ENCODE measurements at regions not wholly inside any gene's neighbourhood (a gene's known extent, or its start where the extent isn't known, plus 50 kb on each side); places are given as distances from the start of the nearest gene placed in this dataset.

GRCh38 chr10:105406488-105406887, 765.4 kb downstream of the SORCS3 start:
- no peak for TF ChIP-seq POLR2A (IDR thresholded peaks at IDR 0.05; ENCODE audit: low read depth, low read length)
- no peak for DNase-seq (ENCODE audit: insufficient read length, low spot score)
- no peak for FAIRE-seq

GRCh38 chr10:105398202-105398601, 757.1 kb downstream of the SORCS3 start:
- FAIRE-seq (no peak), DNase-seq (ENCODE audit: insufficient read length, low spot score) (no peak)
- TF ChIP-seq POLR2A (IDR thresholded peaks at IDR 0.05; ENCODE audit: low read depth, low read length) = no peak

GRCh38 chr10:105391670-105392351, 750.7 kb downstream of the SORCS3 start:
- FAIRE-seq (no peak), DNase-seq (ENCODE audit: insufficient read length, low spot score) (no peak)
- no peak for TF ChIP-seq POLR2A (IDR thresholded peaks at IDR 0.05; ENCODE audit: low read depth, low read length)

- FAIRE-seq = no peak
- TF ChIP-seq POLR2A (IDR thresholded peaks at IDR 0.05; ENCODE audit: low read depth, low read length) = no peak
- DNase-seq (ENCODE audit: insufficient read length, low spot score) = no peak
Measured at GRCh38 chr10:105387971-105388370, 746.9 kb downstream of the SORCS3 start.

- FAIRE-seq (no peak), DNase-seq (ENCODE audit: insufficient read length, low spot score) (no peak)
- no peak for TF ChIP-seq POLR2A (IDR thresholded peaks at IDR 0.05; ENCODE audit: low read depth, low read length)
Measured at GRCh38 chr10:105383978-105384377, 742.9 kb downstream of the SORCS3 start.

GRCh38 chr10:105370692-105371091, 729.6 kb downstream of the SORCS3 start:
- no peak for DNase-seq (ENCODE audit: insufficient read length, low spot score)
- no peak for TF ChIP-seq POLR2A (IDR thresholded peaks at IDR 0.05; ENCODE audit: low read depth, low read length)
- no peak for FAIRE-seq

- FAIRE-seq = no peak
- no peak for DNase-seq (ENCODE audit: insufficient read length, low spot score)
- TF ChIP-seq POLR2A (IDR thresholded peaks at IDR 0.05; ENCODE audit: low read depth, low read length) = no peak
Measured at GRCh38 chr10:105359708-105360107, 718.6 kb downstream of the SORCS3 start.

GRCh38 chr10:105358911-105359310, 717.8 kb downstream of the SORCS3 start:
- FAIRE-seq (no peak), DNase-seq (ENCODE audit: insufficient read length, low spot score) (no peak)
- no peak for TF ChIP-seq POLR2A (IDR thresholded peaks at IDR 0.05; ENCODE audit: low read depth, low read length)

DNA sequence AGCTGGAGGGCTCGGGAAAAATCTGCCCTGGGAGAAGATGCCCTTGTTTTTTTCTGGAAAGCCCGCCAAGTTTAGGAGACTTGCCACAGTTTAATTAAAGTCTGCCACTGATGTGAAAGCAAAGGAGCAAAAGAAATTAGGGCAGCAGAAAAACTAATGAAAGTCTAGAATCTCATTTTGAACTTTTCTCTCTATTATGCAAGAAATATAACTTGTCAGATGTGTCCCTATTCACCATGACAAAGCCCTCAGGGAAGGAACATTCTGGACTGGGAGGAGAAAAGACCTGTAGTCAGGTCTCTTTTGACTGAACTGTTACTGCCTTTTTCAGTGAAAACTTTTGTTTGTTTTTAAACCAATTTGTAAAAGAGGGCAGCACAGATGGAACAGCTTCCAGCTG, 715.5 kb downstream of the SORCS3 start:
- FAIRE-seq (no peak), DNase-seq (ENCODE audit: insufficient read length, low spot score) (no peak)
- no peak for TF ChIP-seq POLR2A (IDR thresholded peaks at IDR 0.05; ENCODE audit: low read depth, low read length)

GRCh38 chr10:105354010-105354409, 712.9 kb downstream of the SORCS3 start:
- TF ChIP-seq POLR2A (IDR thresholded peaks at IDR 0.05; ENCODE audit: low read depth, low read length) = no peak
- DNase-seq (ENCODE audit: insufficient read length, low spot score) = no peak
- FAIRE-seq = no peak

DNA sequence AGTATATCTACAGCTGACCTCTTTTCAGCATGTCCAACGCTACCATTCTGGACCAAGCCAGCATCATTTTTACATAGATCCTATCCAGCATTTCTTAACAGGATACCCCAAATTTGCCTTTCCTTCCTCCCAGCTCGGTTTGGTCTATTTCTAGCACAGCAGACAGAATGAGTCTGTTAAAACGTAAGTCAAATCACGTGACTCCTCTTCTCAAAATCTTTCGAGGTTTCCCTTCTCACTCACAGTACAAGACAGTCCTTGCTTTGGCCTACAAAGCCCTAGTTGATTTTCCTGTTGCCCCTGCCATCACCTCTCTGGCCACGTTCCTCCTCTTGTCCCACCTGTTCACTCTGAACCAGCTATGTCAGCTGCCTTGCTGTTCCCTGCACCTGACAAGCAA, 711.7 kb downstream of the SORCS3 start:
- DNase-seq (ENCODE audit: insufficient read length, low spot score) (no peak), FAIRE-seq (no peak)
- TF ChIP-seq POLR2A (IDR thresholded peaks at IDR 0.05; ENCODE audit: low read depth, low read length) = no peak

- DNase-seq (ENCODE audit: insufficient read length, low spot score) (no peak), FAIRE-seq (no peak)
- TF ChIP-seq POLR2A (IDR thresholded peaks at IDR 0.05; ENCODE audit: low read depth, low read length) = no peak
Measured at GRCh38 chr10:105352281-105352680, 711.2 kb downstream of the SORCS3 start.

DNA sequence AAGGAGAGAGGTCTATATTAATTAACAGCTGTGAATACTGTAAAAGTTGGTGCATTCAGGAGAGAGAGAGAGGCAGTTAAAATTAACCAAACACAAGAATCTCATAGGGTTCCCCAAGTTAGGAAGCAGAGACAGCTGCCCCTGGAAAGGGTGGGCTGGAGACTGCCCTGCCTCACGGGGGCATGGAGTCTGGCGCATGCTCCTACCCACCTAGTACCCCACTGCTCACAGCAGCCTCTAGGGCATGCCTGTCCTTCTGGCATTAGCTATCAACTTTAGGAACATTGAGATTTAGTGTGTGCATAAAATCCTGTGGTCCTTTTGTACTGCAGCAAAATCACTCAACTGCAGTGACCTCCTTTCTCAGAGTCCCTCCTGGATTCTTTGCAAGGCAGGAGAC, 710.1 kb downstream of the SORCS3 start:
- TF ChIP-seq POLR2A (IDR thresholded peaks at IDR 0.05; ENCODE audit: low read depth, low read length) = no peak
- FAIRE-seq = no peak
- DNase-seq (ENCODE audit: insufficient read length, low spot score) = no peak

- FAIRE-seq (no peak), DNase-seq (ENCODE audit: insufficient read length, low spot score) (no peak)
- TF ChIP-seq POLR2A (IDR thresholded peaks at IDR 0.05; ENCODE audit: low read depth, low read length) = no peak
Measured at GRCh38 chr10:105347487-105347886, 706.4 kb downstream of the SORCS3 start.

GRCh38 chr10:105342606-105343005, 701.5 kb downstream of the SORCS3 start:
- DNase-seq (ENCODE audit: insufficient read length, low spot score) (no peak), FAIRE-seq (no peak)
- no peak for TF ChIP-seq POLR2A (IDR thresholded peaks at IDR 0.05; ENCODE audit: low read depth, low read length)

- TF ChIP-seq POLR2A (IDR thresholded peaks at IDR 0.05; ENCODE audit: low read depth, low read length) = no peak
- FAIRE-seq = no peak
- no peak for DNase-seq (ENCODE audit: insufficient read length, low spot score)
Measured at GRCh38 chr10:105339669-105340068, 698.6 kb downstream of the SORCS3 start.

Measured in H54 (cell line).